MV-4-11 (cell line): ENCODE measurements at regions not wholly inside any gene's neighbourhood (a gene's known extent, or its start where the extent isn't known, plus 50 kb on each side); places are given as distances from the start of the nearest gene placed in this dataset.
"Not testable (repeated sequence)": the region's sequence is repeated elsewhere in the genome, so short reads cannot be mapped to it uniquely, and the experiment has no call there.

Experiments
- DNase-seq: peaks from one replicate; lab custom pipeline; 2025; lab: John Stamatoyannopoulos, UW

DNA sequence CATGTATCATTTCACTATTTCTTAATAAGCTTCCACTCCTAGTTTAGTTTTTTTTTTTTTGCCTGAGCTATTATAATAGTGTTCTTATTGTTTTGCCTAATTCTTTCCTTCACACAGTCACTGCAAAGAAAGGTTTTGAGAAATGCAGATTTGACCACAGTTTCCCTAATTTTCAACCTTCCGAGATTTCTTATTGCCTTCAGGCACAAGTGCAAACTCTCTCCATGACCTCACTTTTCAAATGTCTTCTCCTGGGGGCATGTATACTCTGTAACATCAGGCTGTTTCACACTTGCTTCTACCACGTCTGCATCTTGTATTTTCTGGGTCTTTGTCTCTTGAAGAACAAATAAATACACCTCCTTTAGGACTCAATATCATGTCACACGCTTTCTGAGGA is 339.0 kb upstream of the CITED2 start:
- peak; percentile 62 for DNase-seq

DNA sequence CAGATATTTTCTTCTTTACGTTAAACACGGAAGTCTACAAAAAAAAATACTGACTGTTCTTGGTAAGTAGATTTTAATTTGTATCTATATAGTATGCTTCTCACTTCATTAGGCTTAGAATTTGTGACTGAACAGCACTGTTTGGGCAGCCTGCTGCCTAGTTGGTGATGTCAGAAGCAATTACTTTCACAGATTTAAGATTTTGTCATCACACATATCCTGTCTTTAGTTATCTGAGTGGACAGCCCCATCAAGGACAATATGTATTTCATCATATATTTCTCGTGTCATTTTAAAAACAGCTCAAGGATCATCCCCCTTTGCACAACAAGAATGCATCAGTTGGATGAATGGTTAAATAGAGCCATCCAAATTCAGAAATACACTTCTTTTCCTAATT is 338.4 kb upstream of the CITED2 start:
- no peak for DNase-seq

GRCh38 chr6:139711804-139712585 is 337.5 kb upstream of the CITED2 start:
- peak; percentile 13 for DNase-seq

DNA sequence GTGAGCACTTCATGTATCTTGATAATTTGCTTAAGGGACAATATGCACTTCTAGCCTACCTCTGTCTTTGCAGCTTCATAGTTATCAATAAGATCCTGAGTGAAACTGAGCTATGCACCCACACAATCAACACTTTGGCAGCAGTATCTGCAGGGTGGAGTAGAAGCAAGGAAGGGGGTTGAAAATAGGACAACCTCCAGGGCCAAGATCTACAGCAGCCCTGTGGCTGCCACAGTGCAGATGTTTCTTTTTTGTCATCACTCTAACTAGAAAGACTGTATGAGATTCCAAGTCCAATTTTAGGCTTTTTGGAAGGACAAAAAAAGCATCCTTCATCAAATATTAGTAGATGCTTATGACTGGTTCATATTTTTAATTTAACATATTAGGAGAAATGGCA is 336.1 kb upstream of the CITED2 start:
- DNase-seq = no peak

GRCh38 chr6:139708337-139709199 is 334.1 kb upstream of the CITED2 start:
- no peak for DNase-seq

GRCh38 chr6:139706912-139707311 is 332.5 kb upstream of the CITED2 start:
- no peak for DNase-seq

DNA sequence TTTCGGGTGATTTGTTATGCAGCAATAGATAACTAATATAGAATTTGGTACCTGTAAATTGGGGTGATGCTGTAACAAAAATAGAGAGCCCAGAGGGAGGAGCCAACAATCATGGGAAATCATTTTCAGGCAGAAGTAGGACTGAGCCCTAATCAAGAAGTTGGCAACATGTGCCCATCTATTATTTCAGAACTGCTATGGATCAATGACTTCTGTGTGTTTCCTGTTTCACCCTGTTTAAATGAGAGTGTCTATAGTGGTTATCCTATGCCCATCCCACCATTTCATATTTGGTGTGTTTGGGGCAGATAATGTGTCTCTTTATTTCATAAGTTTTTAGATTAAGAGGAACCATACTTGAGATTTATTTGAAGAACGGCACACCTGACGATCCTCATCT is 330.8 kb upstream of the CITED2 start:
- no peak for DNase-seq

- DNase-seq = no peak
Observed at GRCh38 chr6:139703780-139704179, 329.3 kb upstream of the CITED2 start.

DNA sequence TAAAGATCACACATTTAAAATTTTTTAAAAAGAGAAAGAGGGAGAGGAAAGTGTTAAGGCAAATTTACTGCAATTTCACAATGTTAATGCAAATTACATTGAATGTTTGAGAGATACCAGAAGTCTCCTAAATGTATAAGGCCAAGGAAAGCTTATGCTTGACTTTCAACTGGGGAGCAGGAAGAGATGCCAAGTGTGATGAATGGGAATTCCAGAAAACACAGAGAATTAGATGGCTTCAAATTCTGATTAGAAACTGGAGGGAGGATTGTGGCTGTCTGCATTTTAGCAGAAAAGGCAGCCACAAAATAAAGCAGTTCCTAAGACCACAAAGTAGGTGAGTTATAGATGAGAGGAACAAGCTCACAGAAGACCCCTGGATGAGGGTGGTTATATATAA is 328.3 kb upstream of the CITED2 start:
- no peak for DNase-seq

GRCh38 chr6:139701695-139702094 is 327.2 kb upstream of the CITED2 start:
- DNase-seq = no peak

- no peak for DNase-seq
Observed at GRCh38 chr6:139701003-139701402, 326.6 kb upstream of the CITED2 start.

DNA sequence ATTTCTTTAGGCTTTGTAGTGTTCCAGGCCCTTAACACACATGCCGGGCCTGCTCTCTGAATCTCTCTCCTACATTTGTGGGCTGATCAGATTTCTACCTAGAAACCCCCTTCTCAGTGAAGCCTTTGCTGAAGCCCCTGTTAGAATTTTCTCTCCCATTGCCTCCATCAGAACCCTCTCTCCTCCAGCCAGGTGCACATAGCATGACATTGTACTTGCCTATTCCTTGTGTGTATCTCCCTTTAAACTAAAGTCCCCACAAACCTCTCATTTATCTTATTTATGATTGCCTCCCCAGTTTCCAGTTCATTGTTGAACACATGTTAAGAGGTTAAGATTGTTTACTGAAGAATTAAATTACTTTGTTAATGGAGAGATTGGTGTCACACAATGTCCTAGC is 325.5 kb upstream of the CITED2 start:
- no peak for DNase-seq

GRCh38 chr6:139699335-139699734 is 324.9 kb upstream of the CITED2 start:
- no peak for DNase-seq

- peak; percentile 61 for DNase-seq
Observed at GRCh38 chr6:139698526-139699176, 324.2 kb upstream of the CITED2 start.

DNA sequence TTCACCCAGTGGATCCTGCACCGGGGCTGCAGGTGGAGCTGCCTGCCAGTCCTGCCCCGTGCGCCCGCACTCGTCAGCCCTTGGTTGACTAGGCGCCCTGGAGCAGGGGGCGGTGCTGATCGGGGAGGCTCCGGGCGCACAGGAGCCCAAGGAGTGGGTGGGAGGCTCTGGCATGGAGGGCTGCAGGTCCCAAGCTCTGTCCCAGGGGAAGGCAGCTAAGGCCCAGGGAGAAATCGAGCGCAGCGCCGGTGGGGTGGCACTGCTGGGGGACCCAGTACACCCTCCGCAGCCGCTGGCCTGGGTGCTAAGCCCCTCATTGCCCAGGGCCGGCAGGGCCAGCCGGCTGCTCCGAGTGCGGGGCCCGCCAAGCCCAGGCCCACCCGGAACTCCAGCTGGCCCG is 323.4 kb upstream of the CITED2 start:
- DNase-seq = not testable (repeated sequence)

- DNase-seq = peak; percentile 45
Observed at GRCh38 chr6:139696991-139697390, 322.5 kb upstream of the CITED2 start.

- DNase-seq = no peak
Observed at GRCh38 chr6:139695361-139695760, 320.9 kb upstream of the CITED2 start.

DNA sequence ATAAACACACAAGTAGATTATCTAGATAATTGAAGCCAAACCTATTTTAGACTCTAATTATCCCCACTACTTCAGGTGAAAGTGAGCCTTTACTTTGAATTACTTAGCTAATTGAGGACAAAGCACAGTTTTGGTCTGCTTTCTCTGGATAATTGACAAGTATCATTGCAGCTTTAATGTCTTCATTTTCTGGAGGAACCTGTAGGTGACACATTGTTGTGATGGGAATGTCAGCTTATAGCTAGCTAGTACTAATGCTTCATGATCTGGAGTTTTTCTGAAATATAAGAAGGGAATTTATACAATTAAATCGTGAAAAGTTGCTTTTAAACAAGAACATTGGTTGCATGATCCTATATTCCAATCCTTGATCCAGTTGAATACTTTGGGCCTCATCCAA is 319.3 kb upstream of the CITED2 start:
- DNase-seq = no peak

GRCh38 chr6:139690007-139690406 is 315.6 kb upstream of the CITED2 start:
- DNase-seq = no peak

DNA sequence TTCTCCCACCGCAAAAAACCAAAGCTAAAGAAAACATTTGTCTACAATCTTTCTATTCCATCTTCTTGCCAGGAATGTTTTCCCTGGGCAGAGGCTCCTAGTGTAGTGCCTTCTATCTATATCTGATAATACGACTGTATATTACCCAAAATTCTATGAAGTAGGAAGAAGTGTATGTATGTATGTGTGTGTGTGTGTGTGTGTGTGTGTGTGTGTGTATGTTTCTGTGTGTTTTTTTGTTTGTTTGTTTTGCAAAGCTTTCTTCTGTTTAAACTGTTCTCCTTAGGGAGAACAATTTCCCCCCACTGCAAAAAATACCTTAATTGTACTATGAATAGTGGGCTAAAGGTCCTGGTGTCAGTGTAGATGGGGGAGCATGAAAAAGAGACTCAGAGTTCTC is 312.6 kb upstream of the CITED2 start:
- no peak for DNase-seq

DNA sequence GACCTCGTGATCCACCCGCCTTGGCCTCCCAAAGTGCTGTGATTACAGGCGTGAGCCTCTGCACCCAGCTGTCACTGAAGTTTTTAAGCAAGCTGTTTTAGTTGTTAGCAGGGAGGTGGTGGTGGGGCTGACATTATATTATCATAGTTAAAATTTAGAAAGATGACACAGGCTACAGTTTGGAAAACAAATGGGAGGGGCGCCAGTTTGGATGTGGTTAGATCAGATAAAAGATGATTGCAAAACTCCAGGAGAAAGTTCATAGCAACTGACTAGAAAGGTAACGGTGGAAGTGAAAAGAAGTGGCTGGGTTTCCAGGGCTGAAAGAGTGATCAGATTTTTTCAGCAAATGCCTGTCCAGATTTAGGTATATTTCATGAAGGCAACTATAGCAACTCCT is 311.9 kb upstream of the CITED2 start:
- DNase-seq = peak; percentile 40

GRCh38 chr6:139685009-139685408 is 310.6 kb upstream of the CITED2 start:
- DNase-seq = no peak

DNA sequence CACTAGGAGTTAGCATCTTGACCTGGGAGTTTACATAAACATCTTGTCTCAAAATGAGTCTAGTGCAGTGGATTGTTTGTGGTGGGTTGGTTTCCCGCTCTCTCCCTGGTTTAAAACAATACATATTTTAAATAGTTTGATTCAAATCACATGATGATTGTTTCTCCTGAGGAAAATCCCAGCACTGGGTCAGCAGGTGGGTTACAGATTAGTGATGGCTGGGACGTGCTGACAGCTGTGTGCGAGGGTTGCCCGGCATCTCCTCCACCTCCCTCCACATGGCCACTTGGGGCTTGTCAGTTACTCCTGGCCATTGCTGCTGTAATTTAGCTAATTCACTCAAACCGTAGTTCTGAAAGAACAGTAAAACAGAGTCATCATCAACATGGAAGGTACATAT is 306.4 kb upstream of the CITED2 start:
- DNase-seq = no peak
